ENCODE measurements at regions not wholly inside any gene's neighbourhood (a gene's known extent, or its start where the extent isn't known, plus 50 kb on each side); places are given as distances from the start of the nearest gene placed in this dataset.
"Not testable (repeated sequence)": the region's sequence is repeated elsewhere in the genome, so short reads cannot be mapped to it uniquely, and the experiment has no call there.

DNA sequence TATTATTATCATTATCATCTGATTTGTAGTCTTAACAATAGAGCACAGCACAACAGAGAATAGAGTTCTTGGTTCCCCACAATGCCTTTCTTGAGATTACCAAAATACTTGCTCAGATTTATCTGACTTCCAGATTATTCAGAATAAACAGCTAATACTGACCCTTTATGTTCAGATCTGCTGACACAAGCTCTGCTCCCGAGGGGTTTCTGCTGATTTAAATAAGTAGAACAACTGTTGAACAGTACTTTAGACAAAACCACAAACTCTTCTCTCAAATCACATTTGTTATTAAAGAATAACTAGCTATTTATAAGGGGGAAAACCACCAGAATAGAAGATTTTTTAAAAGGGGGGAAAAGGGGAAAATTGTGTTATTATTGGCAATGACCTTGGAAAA, 380.2 kb upstream of the ATP11B start:
- H3K4me3 ChIP-seq (ENCODE audit: low read depth, low read length) = no peak overlapping the region
- TF ChIP-seq, protein P1, sequence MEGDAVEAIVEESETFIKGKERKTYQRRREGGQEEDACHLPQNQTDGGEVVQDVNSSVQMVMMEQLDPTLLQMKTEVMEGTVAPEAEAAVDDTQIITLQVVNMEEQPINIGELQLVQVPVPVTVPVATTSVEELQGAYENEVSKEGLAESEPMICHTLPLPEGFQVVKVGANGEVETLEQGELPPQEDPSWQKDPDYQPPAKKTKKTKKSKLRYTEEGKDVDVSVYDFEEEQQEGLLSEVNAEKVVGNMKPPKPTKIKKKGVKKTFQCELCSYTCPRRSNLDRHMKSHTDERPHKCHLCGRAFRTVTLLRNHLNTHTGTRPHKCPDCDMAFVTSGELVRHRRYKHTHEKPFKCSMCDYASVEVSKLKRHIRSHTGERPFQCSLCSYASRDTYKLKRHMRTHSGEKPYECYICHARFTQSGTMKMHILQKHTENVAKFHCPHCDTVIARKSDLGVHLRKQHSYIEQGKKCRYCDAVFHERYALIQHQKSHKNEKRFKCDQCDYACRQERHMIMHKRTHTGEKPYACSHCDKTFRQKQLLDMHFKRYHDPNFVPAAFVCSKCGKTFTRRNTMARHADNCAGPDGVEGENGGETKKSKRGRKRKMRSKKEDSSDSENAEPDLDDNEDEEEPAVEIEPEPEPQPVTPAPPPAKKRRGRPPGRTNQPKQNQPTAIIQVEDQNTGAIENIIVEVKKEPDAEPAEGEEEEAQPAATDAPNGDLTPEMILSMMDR (conservative IDR thresholded peaks at IDR 0.05; ENCODE audit: low read depth, low read length) = no peak
- DNase-seq (ENCODE audit: low read depth) = no peak

DNA sequence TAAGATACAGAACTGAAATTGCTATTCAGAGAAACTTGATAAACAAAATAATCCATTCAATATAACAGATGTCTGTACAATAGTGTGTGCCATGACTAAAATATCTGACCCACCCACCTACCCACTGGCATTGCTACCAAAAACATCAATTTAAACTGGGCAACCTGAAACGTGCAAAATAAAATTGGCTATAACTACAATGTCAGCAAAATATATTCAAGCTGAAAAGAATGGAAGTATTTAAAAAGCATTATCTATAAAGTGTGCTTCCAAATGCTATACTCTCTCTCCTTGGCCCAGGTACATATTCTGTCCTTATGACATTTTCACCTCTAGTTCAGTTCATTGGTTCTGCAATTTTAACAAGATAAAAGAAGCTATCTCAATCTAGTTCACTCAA, 379.6 kb upstream of the ATP11B start:
- no peak for DNase-seq (ENCODE audit: low read depth)
- H3K4me3 ChIP-seq (ENCODE audit: low read depth, low read length) = no peak overlapping the region
- TF ChIP-seq, protein P1 (conservative IDR thresholded peaks at IDR 0.05; ENCODE audit: low read depth, low read length) = no peak

DNA sequence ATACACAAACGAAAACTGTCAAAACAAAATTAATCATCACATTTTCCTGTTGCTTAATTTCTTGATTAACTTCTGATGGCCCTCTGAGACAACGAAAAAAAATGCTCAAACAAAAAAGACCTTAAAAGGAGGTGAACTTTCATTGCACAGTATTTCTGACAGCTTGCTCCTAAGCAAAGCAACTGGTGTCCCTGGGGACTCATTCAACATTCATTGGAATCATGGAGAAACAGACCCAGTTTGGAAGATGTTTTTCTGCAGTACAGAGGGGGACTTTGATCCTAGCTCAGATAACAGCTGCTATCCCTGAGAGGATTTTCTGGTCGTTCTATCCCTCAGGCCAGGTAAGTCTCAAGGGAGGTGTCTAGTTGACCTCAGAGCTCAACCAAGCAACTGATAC, 378.7 kb upstream of the ATP11B start:
- DNase-seq (ENCODE audit: low read depth) = no peak
- H3K4me3 ChIP-seq (ENCODE audit: low read depth, low read length) = no peak overlapping the region
- TF ChIP-seq, protein P1 (conservative IDR thresholded peaks at IDR 0.05; ENCODE audit: low read depth, low read length) = no peak

DNA sequence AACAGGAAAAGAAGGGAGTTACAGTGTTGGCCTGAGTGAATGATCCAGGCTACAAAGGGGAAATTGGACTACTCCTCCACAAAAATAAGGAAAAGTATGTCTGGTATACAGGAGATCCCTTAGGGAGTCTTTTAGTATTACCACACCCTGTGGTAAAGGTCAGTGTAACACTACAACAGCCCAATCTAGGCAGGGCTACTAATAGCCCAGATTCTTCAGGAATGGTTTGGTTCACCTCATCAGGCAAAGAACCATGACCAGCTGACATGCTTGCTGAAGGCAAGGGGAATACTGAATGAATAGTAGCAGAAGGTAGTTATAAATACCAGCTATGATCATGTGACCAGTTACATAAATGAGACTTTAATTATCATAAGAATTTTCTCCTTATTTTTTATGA, 372.6 kb upstream of the ATP11B start:
- H3K4me3 ChIP-seq (ENCODE audit: low read depth, low read length) = no peak overlapping the region
- peak; percentile 13 for DNase-seq (ENCODE audit: low read depth)
- TF ChIP-seq, protein P1 (conservative IDR thresholded peaks at IDR 0.05; ENCODE audit: low read depth, low read length) = no peak

DNA sequence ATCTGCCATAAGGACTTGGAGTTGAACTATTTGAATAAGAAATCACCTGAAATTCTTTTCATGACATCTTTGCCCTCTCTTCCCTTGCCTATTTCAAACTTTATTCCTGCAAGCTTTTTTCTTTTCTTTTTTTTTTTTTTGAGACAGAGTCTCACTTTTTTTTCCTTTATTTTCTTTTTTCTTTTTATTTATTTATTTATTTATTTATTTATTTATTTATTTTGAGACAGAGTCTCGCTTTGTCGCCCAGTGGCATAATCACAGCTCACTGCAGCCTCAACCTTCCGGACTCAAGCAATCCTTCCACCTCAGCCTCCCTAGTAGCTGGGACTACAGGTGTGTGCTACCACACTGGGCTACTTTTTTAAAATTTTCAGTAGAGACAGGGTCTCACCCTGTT, 369.3 kb upstream of the ATP11B start:
- TF ChIP-seq, protein P1 (conservative IDR thresholded peaks at IDR 0.05; ENCODE audit: low read depth, low read length) = no peak
- H3K4me3 ChIP-seq (ENCODE audit: low read depth, low read length) = no peak overlapping the region
- no peak for DNase-seq (ENCODE audit: low read depth)

DNA sequence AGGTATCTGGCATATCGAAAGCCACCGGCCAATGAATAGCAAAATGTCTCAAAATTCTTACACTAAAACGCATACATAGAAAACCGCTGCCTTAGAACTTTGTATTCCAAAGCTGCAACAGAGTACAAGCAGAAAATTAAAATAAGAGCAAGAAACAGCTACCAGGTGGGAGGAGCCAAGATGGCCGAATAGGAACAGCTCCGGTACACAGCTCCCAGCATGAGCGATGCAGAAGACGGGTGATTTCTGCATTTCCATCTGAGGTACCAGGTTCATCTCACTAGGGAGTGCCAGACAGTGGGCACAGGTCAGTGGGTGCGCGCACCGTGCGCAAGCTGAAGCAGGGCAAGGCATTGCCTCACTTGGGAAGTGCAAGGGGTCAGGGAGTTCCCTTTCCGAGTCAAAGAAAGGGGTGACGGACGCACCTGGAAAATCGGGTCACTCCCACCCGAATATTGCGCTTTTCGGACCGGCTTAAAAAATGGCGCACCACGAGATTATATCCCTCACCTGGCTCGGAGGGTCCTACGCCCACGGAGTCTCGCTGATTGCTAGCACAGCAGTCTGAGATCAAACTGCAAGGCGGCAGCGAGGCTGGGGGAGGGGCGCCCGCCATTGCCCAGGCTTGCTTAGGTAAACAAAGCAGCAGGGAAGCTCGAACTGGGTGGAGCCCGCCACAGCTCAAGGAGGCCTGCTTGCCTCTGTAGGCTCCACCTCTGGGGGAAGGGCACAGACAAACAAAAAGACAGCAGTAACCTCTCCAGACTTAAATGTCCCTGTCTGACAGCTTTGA, 367.2 kb upstream of the ATP11B start:
- H3K4me3 ChIP-seq (ENCODE audit: low read depth, low read length); DNase-seq (ENCODE audit: low read depth): not testable (repeated sequence)

DNA sequence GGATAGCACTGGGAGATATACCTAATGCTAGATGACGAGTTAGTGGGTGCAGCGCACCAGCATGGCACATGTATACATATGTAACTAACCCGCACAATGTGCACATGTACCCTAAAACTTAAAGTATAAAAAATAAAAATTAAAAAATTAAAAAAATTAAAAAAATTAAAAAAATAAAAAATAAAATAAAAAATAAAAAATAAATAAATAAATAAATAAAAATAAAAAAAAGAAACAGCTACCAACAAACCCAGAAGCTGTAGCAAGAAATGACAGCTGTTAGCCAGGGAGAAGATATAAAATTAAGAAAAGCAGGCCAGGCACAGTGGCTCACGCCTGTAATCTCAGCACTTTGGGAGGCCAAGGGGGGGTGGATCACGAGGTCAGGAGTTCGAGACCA, 361.3 kb upstream of the ATP11B start:
- not testable (repeated sequence) for DNase-seq (ENCODE audit: low read depth); H3K4me3 ChIP-seq (ENCODE audit: low read depth, low read length)

DNA sequence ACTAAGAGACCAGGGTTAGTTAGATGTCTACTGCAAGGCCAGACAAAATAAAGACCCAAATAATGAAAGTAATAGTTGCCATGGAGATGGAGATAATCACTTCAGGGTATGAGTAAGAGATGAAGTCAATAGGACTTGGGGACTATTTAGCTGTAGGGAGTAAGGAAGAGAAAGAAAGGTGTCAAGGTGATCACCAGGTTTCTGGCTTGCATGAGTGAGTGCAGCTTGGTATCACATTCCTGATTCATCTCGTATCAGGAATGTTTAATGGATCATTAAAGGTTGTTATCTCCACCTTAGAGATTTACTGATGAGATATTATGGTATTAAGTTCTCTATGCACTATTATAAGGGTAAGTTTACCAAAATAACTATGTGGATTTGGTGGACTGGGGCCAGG, 357.4 kb upstream of the ATP11B start:
- DNase-seq (ENCODE audit: low read depth) = no peak
- no peak overlapping the region for H3K4me3 ChIP-seq (ENCODE audit: low read depth, low read length)
- TF ChIP-seq, protein P1 (conservative IDR thresholded peaks at IDR 0.05; ENCODE audit: low read depth, low read length) = no peak
